ENCODE measurements at regions not wholly inside any gene's neighbourhood (a gene's known extent, or its start where the extent isn't known, plus 50 kb on each side); places are given as distances from the start of the nearest gene placed in this dataset.

DNA sequence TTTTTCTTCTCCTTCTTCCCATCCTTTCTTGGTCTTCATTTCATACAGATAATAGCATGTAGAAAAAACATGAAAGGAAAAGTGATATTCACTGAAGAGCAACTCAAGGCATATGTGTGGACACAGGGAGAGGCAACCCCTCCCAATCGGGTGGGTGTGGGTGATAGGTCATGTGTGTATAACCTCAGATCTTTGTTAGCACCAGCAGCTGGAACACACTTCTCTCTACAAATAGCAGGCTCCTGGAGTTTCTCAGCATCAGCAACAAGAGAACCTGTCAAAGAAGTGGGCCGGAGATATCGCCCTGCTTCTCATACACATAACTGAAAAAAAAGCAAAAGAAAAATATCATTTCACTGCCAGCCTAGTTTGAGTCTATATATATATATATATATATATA, 426.4 kb downstream of the DTWD2 start:
- TF ChIP-seq POLR2A (IDR thresholded peaks at IDR 0.05; ENCODE audit: low read length) (no peak), GATA1 (IDR thresholded peaks at IDR 0.05; ENCODE audit: low read depth, low read length) (no peak)
- DNase-seq, result no peak

GRCh38 chr5:118561235-118561634, 427.1 kb downstream of the DTWD2 start:
- DNase-seq, result no peak
- no peak for TF ChIP-seq GATA1 (IDR thresholded peaks at IDR 0.05; ENCODE audit: low read depth, low read length)
- no peak for TF ChIP-seq POLR2A (IDR thresholded peaks at IDR 0.05; ENCODE audit: low read length)

GRCh38 chr5:118558871-118559270, 429.5 kb downstream of the DTWD2 start:
- DNase-seq, result no peak
- TF ChIP-seq POLR2A (IDR thresholded peaks at IDR 0.05; ENCODE audit: low read length), result no peak
- no peak for TF ChIP-seq GATA1 (IDR thresholded peaks at IDR 0.05; ENCODE audit: low read depth, low read length)

- DNase-seq, result no peak
- TF ChIP-seq GATA1 (IDR thresholded peaks at IDR 0.05; ENCODE audit: low read depth, low read length) (no peak), POLR2A (IDR thresholded peaks at IDR 0.05; ENCODE audit: low read length) (no peak)
Observed at GRCh38 chr5:118557251-118557661, 431.1 kb downstream of the DTWD2 start.

DNA sequence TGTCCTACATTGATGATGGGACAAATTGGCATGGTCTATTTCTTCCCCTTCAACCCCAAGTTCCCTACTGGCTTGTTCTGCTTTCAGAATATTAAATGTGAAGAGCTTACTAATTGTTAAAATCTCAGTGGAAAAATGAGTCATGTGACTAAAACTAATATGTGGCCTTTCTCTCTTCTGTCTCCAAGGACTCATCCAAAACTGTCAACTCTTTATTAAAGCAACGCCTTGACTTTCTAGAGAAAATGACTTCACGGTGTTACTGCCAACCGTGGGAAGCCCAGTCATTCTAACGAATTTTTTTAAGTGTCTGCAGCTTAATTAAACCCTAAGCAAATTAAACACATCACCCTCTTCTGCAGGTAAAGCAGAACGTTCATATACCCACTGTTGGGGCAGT, 431.6 kb downstream of the DTWD2 start:
- no peak for DNase-seq
- no peak for TF ChIP-seq GATA1 (IDR thresholded peaks at IDR 0.05; ENCODE audit: low read depth, low read length)
- TF ChIP-seq POLR2A (IDR thresholded peaks at IDR 0.05; ENCODE audit: low read length), result no peak

DNA sequence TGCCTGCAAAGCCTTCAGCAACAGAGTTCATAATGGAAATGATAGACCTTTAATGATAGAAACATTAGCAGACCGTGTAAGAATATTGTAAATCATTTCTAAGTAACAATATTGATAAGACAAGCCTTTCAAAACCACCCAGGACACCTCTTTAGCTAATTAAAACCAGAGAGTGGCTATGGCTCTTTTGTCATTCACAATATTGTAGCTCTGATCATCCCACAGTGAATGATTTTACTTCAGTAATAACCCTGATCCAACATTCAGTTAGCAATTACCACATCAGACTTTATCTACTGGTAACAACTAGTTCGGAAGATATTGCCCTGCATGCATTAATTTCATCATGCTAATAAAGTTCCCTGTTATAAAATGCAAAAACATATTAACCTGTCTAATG, 432.6 kb downstream of the DTWD2 start:
- TF ChIP-seq GATA1 (IDR thresholded peaks at IDR 0.05; ENCODE audit: low read depth, low read length), result no peak
- TF ChIP-seq POLR2A (IDR thresholded peaks at IDR 0.05; ENCODE audit: low read length), result no peak
- DNase-seq, result no peak

DNA sequence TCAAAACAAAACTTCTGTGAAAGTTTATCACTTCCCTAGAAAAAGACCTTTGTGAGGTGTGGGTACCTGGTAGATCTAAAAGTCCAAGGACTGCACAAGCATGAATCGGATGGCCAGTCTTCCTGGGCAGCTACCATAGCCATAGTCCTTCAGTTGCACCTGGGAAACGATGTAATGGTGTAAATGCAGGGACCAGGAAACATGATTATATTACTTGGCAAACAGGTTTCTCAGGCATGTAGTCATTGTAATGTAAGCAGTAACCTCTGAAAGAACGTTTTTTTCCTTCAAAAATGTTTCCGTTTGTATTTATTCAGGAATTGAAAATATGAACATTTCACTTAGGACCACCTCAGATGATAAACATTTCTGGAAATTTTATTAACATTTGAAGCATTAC, 433.4 kb downstream of the DTWD2 start:
- no peak for DNase-seq
- no peak for TF ChIP-seq POLR2A (IDR thresholded peaks at IDR 0.05; ENCODE audit: low read length)
- no peak for TF ChIP-seq GATA1 (IDR thresholded peaks at IDR 0.05; ENCODE audit: low read depth, low read length)

GRCh38 chr5:118554241-118554640, 434.1 kb downstream of the DTWD2 start:
- DNase-seq, result no peak
- TF ChIP-seq GATA1 (IDR thresholded peaks at IDR 0.05; ENCODE audit: low read depth, low read length) (no peak), POLR2A (IDR thresholded peaks at IDR 0.05; ENCODE audit: low read length) (no peak)

GRCh38 chr5:118553662-118554061, 434.7 kb downstream of the DTWD2 start:
- no peak for DNase-seq
- TF ChIP-seq GATA1 (IDR thresholded peaks at IDR 0.05; ENCODE audit: low read depth, low read length) (no peak), POLR2A (IDR thresholded peaks at IDR 0.05; ENCODE audit: low read length) (no peak)

- TF ChIP-seq GATA1 (IDR thresholded peaks at IDR 0.05; ENCODE audit: low read depth, low read length) (no peak), POLR2A (IDR thresholded peaks at IDR 0.05; ENCODE audit: low read length) (no peak)
- DNase-seq, result no peak
Observed at GRCh38 chr5:118552731-118553360, 435.5 kb downstream of the DTWD2 start.

DNA sequence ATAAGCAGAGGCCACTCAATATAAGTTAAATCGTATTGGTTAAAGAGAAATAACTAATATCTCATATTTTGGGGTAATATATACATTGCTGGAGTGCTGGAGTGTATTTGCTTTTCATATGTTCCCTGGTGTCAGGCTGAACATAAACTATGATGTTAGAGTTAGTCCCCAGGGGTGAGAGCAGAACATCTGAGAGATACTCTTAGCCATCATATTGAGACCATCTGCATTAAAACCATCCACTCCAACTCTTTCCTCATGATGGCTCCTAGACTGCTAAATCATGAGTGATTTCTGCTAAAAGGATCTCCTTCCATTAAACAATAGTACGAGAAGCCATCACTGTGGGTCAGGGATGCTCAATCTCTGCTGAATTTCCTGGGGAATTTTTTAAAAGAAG, 436.2 kb downstream of the DTWD2 start:
- TF ChIP-seq GATA1 (IDR thresholded peaks at IDR 0.05; ENCODE audit: low read depth, low read length) (no peak), POLR2A (IDR thresholded peaks at IDR 0.05; ENCODE audit: low read length) (no peak)

DNA sequence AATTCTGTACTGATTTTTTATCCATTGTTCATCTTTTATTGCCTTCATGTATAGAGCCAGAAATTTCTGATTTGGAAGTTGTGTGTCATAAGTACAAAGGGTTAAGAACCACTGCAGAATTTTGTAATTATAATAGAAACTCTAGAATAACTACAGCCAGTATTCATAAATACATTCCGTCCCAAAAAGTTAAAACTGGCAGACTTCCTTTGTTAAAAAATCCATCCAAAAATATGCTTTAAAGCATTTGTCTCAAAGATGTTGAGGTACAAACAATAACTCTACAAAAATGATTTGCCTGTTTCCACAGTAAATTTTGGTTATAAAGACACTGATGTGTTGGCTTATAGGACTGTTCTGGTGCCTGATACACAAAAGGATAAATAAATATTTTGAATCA, 436.6 kb downstream of the DTWD2 start:
- TF ChIP-seq GATA1 (IDR thresholded peaks at IDR 0.05; ENCODE audit: low read depth, low read length), result no peak
- TF ChIP-seq POLR2A (IDR thresholded peaks at IDR 0.05; ENCODE audit: low read length), result no peak
- DNase-seq, result no peak

More for the DNA sequence above, 436.2 kb downstream of the DTWD2 start:
- no peak for DNase-seq

GRCh38 chr5:118551031-118551430, 437.3 kb downstream of the DTWD2 start:
- TF ChIP-seq POLR2A (IDR thresholded peaks at IDR 0.05; ENCODE audit: low read length), result no peak
- TF ChIP-seq GATA1 (IDR thresholded peaks at IDR 0.05; ENCODE audit: low read depth, low read length), result no peak
- no peak for DNase-seq

- no peak for TF ChIP-seq GATA1 (IDR thresholded peaks at IDR 0.05; ENCODE audit: low read depth, low read length)
- no peak for TF ChIP-seq POLR2A (IDR thresholded peaks at IDR 0.05; ENCODE audit: low read length)
- no peak for DNase-seq
Observed at GRCh38 chr5:118548761-118549720, 439.3 kb downstream of the DTWD2 start.

DNA sequence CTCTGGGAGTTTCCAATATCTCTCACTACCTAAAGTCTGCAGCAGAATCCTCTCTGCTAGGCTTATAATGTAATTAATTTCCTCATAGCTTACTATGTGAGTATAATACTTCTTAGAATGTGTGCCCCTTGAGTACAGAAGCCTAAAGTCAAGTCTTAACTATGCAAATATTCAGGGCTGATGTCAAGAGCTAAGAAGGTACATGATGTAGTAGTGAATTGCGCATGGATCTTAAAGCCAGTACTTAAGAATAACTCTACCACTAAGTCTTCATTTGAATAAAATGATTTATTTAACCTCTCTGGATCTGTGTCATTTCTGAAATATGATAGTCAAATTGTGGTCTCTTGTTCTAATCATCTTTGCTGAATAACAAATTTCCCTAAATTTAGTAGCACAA, 442.9 kb downstream of the DTWD2 start:
- TF ChIP-seq POLR2A (IDR thresholded peaks at IDR 0.05; ENCODE audit: low read length) (no peak), GATA1 (IDR thresholded peaks at IDR 0.05; ENCODE audit: low read depth, low read length) (no peak)
- no peak for DNase-seq
